ENCODE measurements at regions not wholly inside any gene's neighbourhood (a gene's known extent, or its start where the extent isn't known, plus 50 kb on each side); places are given as distances from the start of the nearest gene placed in this dataset.
"Not testable (repeated sequence)": the region's sequence is repeated elsewhere in the genome, so short reads cannot be mapped to it uniquely, and the experiment has no call there.

- TF ChIP-seq CTCF (IDR thresholded peaks at IDR 0.05; ENCODE audit: low read depth, low read length, missing control alignments) = no peak
Observed at GRCh38 chr4:60389633-60390032, 810.5 kb upstream of the ADGRL3 start.

GRCh38 chr4:60396341-60397049, 803.6 kb upstream of the ADGRL3 start:
- DNase-seq (ENCODE audit: low read depth) = no peak
- no peak overlapping the region for H3K4me3 ChIP-seq (ENCODE audit: low read depth, low read length)
- TF ChIP-seq CTCF (IDR thresholded peaks at IDR 0.05; ENCODE audit: low read depth, low read length, missing control alignments) = no peak
- in situ Hi-C loops (cut with HindIII; ENCODE audit: low sequenced_read_pairs) = no loop called here

More at GRCh38 chr4:60389633-60390032, 810.5 kb upstream of the ADGRL3 start:
- H3K4me3 ChIP-seq (ENCODE audit: low read depth, low read length) = no peak overlapping the region
- in situ Hi-C loops (cut with HindIII; ENCODE audit: low sequenced_read_pairs) = no loop called here
- DNase-seq (ENCODE audit: low read depth) = no peak

- H3K4me3 ChIP-seq (ENCODE audit: low read depth, low read length) = no peak overlapping the region
- no peak for DNase-seq (ENCODE audit: low read depth)
- in situ Hi-C loops (cut with HindIII; ENCODE audit: low sequenced_read_pairs) = no loop called here
- TF ChIP-seq CTCF (IDR thresholded peaks at IDR 0.05; ENCODE audit: low read depth, low read length, missing control alignments) = no peak
Observed at GRCh38 chr4:60400593-60400992, 799.5 kb upstream of the ADGRL3 start.

- no peak for DNase-seq (ENCODE audit: low read depth)
- no peak overlapping the region for H3K4me3 ChIP-seq (ENCODE audit: low read depth, low read length)
- in situ Hi-C loops (cut with HindIII; ENCODE audit: low sequenced_read_pairs) = no loop called here
- TF ChIP-seq CTCF (IDR thresholded peaks at IDR 0.05; ENCODE audit: low read depth, low read length, missing control alignments) = no peak
Observed at GRCh38 chr4:60404027-60404426, 796.1 kb upstream of the ADGRL3 start.

GRCh38 chr4:60422439-60422838, 777.7 kb upstream of the ADGRL3 start:
- in situ Hi-C loops (cut with HindIII; ENCODE audit: low sequenced_read_pairs) = no loop called here
- H3K4me3 ChIP-seq (ENCODE audit: low read depth, low read length) = no peak overlapping the region
- no peak for DNase-seq (ENCODE audit: low read depth)
- no peak for TF ChIP-seq CTCF (IDR thresholded peaks at IDR 0.05; ENCODE audit: low read depth, low read length, missing control alignments)

GRCh38 chr4:60423573-60424184, 776.4 kb upstream of the ADGRL3 start:
- H3K4me3 ChIP-seq (ENCODE audit: low read depth, low read length); DNase-seq (ENCODE audit: low read depth); in situ Hi-C loops (cut with HindIII; ENCODE audit: low sequenced_read_pairs): not testable (repeated sequence)

- no peak overlapping the region for H3K4me3 ChIP-seq (ENCODE audit: low read depth, low read length)
- TF ChIP-seq CTCF (IDR thresholded peaks at IDR 0.05; ENCODE audit: low read depth, low read length, missing control alignments) = no peak
- no peak for DNase-seq (ENCODE audit: low read depth)
- in situ Hi-C loops (cut with HindIII; ENCODE audit: low sequenced_read_pairs) = no loop called here
Observed at GRCh38 chr4:60432911-60433310, 767.2 kb upstream of the ADGRL3 start.

Measured in astrocyte of the cerebellum (primary cell).